ENCODE measurements at regions not wholly inside any gene's neighbourhood (a gene's known extent, or its start where the extent isn't known, plus 50 kb on each side); places are given as distances from the start of the nearest gene placed in this dataset.

- TF ChIP-seq EZH2 (IDR thresholded peaks at IDR 0.05; ENCODE audit: insufficient read depth, poor library complexity, severe bottlenecking) = no peak
- no peak for TF ChIP-seq EZH2phosphoT487 (IDR thresholded peaks at IDR 0.05; ENCODE audit: insufficient read depth, low read depth)
Measured at GRCh38 chr21:27126140-27126539, 159.3 kb upstream of the ADAMTS5 start.

Data from GM23248 (cell line).